Activated naive CD4-positive, alpha-beta T cell treated with anti-CD3 and anti-CD28 coated beads for 36 hours (primary cell): ENCODE measurements at regions not wholly inside any gene's neighbourhood (a gene's known extent, or its start where the extent isn't known, plus 50 kb on each side); places are given as distances from the start of the nearest gene placed in this dataset.

Experiments
- CTCF ChIA-PET: fragments of 350-600 bp; sonication (Branson Sonifier 250); formaldehyde crosslinking; loops from one replicate; lab custom pipeline; 2021; ENCODE audit warnings: antibody characterized with exemption; lab: Charles Lee
- DNase-seq: peaks from one replicate; pipeline ENCODE4 v3.0.0-alpha.2; 2020
- H3K27ac Mint-ChIP-seq: one replicate; pipeline ENCODE4 v1.8.0; 2021; ENCODE audit warnings: mild to moderate bottlenecking, mixed read lengths
- H3K27me3 Mint-ChIP-seq: one replicate; pipeline ENCODE4 v1.8.0; 2021; ENCODE audit warnings: low read depth, mixed read lengths
- H3K36me3 Mint-ChIP-seq: one replicate; pipeline ENCODE4 v1.8.0; 2021; ENCODE audit warnings: low read depth, mixed read lengths
- H3K4me1 Mint-ChIP-seq: one replicate; pipeline ENCODE4 v1.8.0; 2021; ENCODE audit warnings: low read depth, mixed read lengths
- H3K4me3 Mint-ChIP-seq: one replicate; pipeline ENCODE4 v1.8.0; 2021; ENCODE audit warnings: mild to moderate bottlenecking, moderate library complexity, mixed read lengths
- H3K9me3 Mint-ChIP-seq: one replicate; pipeline ENCODE4 v1.8.0; 2021; ENCODE audit warnings: mixed read lengths
- intact Hi-C: fragments of 100-400 bp; cut with micrococcal nuclease; formaldehyde crosslinking; loops from one replicate; pipeline ENCODE4 v1.15.1; 2023

DNA sequence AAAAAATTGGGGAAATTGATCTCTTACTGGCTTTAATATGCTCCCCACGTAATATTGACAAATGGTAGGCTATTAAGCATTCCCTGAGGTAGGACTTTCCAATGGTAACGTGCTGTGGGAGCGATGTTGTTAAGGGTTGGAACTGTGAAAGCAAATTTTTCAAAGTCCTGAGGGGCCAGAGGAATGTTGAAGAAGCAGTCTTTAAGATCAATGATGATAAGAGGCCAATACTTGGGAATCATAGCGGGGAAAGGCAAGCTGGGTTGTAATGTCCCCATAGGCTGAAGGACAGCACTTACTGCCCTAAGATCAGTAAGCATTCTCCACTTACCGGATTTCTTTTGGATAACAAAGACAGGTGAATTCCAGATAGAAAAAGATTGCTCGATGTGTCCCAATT, 69.6 kb upstream of the ARL4D start:
- Mint-ChIP-seq H3K9me3 (no peaks in the 10 kb centered on the region), H3K36me3 (no peaks in the 10 kb centered on the region), H3K27ac (no peak overlapping the region), H3K27me3 (peaks cover 27% of the 10 kb centered on the region), H3K4me3 (no peak overlapping the region), H3K4me1 (peaks cover 18% of the 10 kb centered on the region)
- no peak for DNase-seq
- intact Hi-C loops, result no loop called here
- CTCF ChIA-PET, result interaction anchor here (2.2 kb wide), 1 partner anchor 10 kb away, joined by 10 read pairs; no protein-coding TSS in a partner anchor

DNA sequence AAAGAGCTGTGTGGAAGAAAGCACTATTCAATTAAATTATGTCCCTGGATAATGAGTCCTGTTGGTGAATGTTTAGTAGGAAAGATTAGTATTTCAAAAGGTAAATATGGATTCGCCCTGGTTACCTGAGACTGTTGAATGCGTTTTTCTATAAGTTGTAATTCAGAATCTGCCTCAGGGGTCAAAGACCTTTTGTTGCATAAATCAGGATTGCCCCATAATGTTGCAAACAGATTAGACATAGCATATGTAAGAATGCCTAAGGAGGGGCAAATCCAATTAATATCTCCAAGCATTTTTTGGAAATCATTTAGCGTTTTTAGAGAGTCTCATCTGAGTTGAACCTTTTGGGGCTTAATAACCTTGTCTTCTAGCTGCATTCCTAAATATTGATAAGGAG, 70.1 kb upstream of the ARL4D start:
- Mint-ChIP-seq H3K27ac (no peak overlapping the region), H3K4me1 (peaks cover 13% of the 10 kb centered on the region), H3K27me3 (peaks cover 27% of the 10 kb centered on the region), H3K36me3 (no peaks in the 10 kb centered on the region), H3K4me3 (no peak overlapping the region), H3K9me3 (no peaks in the 10 kb centered on the region)
- CTCF ChIA-PET, result interaction anchor here (1.3 to 2.2 kb wide), 2 partner anchors 9 to 11 kb away, joined by 4 to 10 read pairs; no protein-coding TSS in a partner anchor
- intact Hi-C loops, result no loop called here
- no peak for DNase-seq

DNA sequence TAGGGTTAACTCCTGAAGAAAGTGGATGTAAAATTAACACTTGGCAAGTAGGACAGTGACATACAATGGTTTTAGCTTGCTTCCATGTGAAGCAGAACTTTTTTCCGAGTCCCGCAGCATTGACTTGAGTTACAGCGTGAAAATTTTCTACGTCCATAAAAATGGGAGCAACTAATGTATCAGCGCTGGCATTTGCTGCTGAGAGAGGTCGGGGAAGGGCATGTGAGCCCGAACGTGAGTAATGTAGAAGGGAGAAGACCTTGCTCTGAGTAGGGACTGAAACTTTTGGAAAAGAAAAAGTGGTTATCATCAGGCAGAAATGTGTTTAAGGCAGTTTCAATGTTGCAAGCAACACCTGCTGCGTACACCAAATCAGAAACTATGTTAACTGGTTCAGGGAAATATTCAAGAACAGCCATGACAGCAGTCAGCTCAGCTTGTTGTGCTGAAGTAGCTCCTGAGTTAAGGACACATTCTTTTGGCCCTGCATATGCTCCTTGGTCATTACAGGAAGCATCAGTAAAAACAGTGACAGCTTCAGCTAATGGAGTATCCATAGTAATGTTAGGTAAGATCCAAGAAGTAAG, 70.9 kb upstream of the ARL4D start:
- no peaks in the 10 kb centered on the region for H3K9me3 Mint-ChIP-seq
- peaks cover 27% of the 10 kb centered on the region for H3K27me3 Mint-ChIP-seq
- CTCF ChIA-PET, result interaction anchor here (1.3 to 2.2 kb wide), 2 partner anchors 9 to 12 kb away, joined by 4 to 10 read pairs; no protein-coding TSS in a partner anchor
- H3K4me3 Mint-ChIP-seq, result no peak overlapping the region
- intact Hi-C loops, result no loop called here
- DNase-seq, result no peak
- H3K27ac Mint-ChIP-seq, result no peak overlapping the region
- H3K36me3 Mint-ChIP-seq, result no peaks in the 10 kb centered on the region
- H3K4me1 Mint-ChIP-seq, result peaks cover 10% of the 10 kb centered on the region

DNA sequence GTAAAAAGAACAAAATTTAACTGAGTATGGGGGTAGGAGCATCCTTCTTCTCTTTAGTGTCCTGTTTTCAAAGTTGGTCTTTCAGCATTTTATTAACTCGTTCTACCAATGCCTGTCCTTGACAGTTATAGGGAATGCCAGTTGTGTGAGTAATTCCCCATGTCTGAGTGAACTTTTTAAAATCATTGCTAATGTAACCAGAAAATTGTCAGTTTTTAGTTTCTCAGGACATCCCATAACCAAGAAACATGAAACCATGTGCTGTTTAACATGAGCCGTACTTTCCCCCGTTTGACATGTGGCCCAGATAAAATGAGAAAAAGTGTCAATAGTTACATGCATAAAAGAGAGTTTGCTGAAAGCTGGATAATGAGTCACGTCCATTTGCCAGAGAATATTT, 71.4 kb upstream of the ARL4D start:
- Mint-ChIP-seq H3K9me3 (no peaks in the 10 kb centered on the region), H3K4me1 (peaks cover 10% of the 10 kb centered on the region), H3K4me3 (no peak overlapping the region), H3K27me3 (peaks cover 27% of the 10 kb centered on the region), H3K36me3 (no peaks in the 10 kb centered on the region), H3K27ac (no peak overlapping the region)
- DNase-seq, result no peak
- CTCF ChIA-PET, result interaction anchor here (1.3 to 2.2 kb wide), 2 partner anchors 10 to 12 kb away, joined by 4 to 10 read pairs; no protein-coding TSS in a partner anchor
- intact Hi-C loops, result no loop called here

DNA sequence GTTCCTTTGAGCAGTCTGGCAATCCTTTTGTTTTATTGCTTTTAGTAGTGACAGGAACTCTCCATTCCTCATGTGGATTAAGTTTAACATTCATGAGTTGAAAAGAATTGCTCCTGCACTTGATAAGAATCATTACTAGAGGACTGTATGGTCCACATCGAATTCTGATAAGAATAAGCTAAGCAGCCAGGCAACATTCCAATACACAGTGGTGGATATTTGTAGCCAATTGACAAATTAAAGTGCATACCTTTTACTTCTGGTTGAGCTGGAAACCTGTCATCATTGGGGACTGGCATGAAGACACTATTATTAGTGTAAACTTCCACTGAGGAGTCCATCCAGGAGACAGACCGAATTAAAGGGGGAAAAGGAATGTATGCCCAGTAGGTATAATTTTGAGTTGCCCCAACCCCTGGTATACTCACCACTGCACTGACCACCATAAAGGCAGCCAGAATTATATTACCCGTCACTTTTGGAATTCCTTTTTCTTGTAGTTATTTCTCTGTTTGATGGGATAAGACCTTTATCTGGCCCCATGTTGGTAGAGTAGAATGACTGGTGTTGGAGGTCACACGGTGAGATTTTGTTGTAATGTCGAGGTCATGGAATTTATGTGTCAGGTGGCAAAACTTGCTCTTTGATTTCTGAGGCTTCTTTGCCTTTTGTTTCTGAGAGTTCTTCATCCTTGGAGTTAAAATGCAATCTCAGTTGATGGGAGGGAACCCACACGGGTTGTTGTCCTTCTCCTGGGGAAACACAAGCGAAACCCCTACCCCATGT, 72.1 kb upstream of the ARL4D start:
- DNase-seq, result no peak
- CTCF ChIA-PET, result interaction anchor here (1.2 kb wide), 1 partner anchor 12 kb away, joined by 8 read pairs; no protein-coding TSS in a partner anchor
- H3K36me3 Mint-ChIP-seq, result no peaks in the 10 kb centered on the region
- peaks cover 10% of the 10 kb centered on the region for H3K4me1 Mint-ChIP-seq
- H3K27me3 Mint-ChIP-seq, result peaks cover 27% of the 10 kb centered on the region
- H3K27ac Mint-ChIP-seq, result no peak overlapping the region
- intact Hi-C loops, result no loop called here
- no peak overlapping the region for H3K4me3 Mint-ChIP-seq
- no peaks in the 10 kb centered on the region for H3K9me3 Mint-ChIP-seq

DNA sequence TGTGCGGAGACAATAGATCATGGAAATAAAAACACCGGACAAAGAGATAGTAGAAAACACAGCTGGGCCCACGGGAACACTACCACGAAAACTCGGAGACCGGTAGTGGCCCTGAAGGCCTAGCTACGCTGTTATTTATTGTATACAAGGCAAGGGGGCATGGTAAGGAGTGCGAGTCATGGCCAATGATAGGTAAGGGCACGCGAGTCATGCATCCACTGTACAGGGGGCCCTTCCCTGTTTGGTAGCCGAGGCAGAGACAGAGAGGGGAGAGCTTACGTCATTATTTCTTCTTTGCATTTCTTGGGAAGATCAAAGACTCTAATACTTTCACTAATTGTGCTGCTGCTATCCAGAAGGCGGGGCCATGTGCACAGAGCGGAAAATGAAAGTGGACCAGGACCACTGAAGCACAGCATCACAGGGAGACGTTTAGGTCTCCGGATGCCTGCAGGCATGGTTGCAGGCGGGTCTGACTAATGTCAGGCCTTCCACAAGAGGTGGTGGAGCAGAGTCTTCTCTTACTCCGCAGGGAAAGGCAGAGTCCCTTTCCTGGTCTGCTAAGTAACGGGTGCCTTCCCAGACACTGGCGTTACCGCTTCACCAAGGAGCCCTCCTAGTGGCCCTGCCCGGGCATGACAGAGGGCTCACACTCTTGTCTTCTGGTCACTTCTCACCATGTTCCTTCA, 74.4 kb upstream of the ARL4D start:
- peaks cover 10% of the 10 kb centered on the region for H3K4me1 Mint-ChIP-seq
- H3K9me3 Mint-ChIP-seq, result peaks cover 4% of the 10 kb centered on the region
- intact Hi-C loops, result no loop called here
- DNase-seq, result no peak
- CTCF ChIA-PET, result interaction anchor here (1.8 kb wide), 1 partner anchor 10 kb away, joined by 9 read pairs; no protein-coding TSS in a partner anchor
- H3K27me3 Mint-ChIP-seq, result peaks cover 27% of the 10 kb centered on the region
- H3K4me3 Mint-ChIP-seq, result no peak overlapping the region
- H3K36me3 Mint-ChIP-seq, result peaks cover 4% of the 10 kb centered on the region
- H3K27ac Mint-ChIP-seq, result no peak overlapping the region

DNA sequence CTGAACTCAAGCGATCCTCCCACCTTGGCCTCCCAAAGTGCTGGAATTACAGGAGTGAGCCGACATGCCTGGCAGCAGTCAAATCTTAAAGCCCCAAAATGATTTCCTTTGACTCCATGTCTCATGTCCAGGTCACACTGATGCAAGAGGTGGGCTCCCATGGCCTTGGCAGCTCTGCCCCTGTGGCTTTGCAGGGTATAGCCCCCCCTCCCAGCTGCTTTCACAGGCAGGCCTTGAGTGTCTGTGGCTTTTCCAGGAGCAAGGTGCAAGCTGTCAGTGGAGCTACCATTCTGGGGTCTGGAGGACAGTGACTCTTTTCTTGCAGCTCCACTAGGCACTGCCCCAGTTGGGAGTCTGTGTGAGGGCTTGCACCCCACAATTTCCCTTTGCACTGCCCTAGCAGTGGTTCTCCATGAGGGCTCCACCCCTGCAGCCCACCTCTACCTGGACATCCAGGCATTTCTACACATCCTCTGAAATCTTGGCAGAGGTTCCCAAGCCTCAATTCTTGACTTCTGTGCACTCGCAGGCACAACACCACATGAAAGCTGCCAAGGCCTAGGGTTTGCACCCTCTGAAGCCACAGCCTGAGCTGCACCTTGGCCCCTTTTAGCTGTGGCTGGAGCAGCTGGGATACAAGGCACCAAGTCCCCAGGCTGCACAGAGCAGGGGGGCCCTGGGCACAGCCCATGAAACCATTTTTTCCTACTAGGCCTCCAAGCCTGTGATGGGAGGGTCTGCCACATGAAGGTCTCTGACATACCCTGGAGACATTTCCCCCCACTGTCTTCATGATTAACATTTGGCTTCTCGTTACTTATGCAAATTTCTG, 79.3 kb upstream of the ARL4D start:
- DNase-seq, result no peak
- peaks cover 6% of the 10 kb centered on the region for H3K36me3 Mint-ChIP-seq
- no peaks in the 10 kb centered on the region for H3K27me3 Mint-ChIP-seq
- intact Hi-C loops, result no loop called here
- H3K9me3 Mint-ChIP-seq, result peaks cover 13% of the 10 kb centered on the region
- H3K4me1 Mint-ChIP-seq, result peaks cover 14% of the 10 kb centered on the region
- H3K27ac Mint-ChIP-seq, result no peak overlapping the region
- CTCF ChIA-PET, result no interaction called here
- H3K4me3 Mint-ChIP-seq, result no peak overlapping the region

DNA sequence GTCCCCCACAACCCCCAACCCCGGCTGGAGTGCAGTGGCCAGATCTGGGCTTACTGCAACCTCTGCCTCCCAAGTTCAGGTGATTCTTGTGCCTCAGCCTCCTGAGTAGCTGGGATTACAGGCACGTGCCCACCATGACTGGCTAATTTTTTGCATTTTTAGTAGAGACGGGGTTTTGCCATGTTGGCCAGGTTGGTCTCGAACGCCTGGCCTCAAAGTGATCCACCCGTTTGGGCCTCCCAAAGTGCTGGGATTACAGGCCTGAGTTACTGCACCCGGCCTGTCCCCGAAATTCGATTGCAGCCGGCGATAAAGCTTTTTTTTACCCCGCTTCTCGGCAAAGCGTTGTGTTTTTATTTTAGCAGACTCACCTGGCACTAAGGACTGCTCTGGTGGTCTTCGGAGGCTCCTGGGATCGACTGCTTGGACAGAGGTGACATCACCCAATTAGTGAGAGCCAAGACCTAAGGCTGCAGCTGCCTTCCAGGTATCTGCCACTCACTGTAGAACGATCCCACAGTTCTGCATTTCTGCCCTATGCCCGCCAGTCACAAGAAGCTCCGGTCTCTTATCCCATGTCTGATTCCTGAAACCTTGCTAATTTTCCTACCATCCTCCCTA, 82.2 kb upstream of the ARL4D start:
- CTCF ChIA-PET, result interaction anchor here (0.6 kb wide), 1 partner anchor 104 kb away, joined by 3 read pairs; no protein-coding TSS in a partner anchor
- peak; percentile 25 for DNase-seq
- no peak overlapping the region for H3K4me3 Mint-ChIP-seq
- peaks cover 18% of the 10 kb centered on the region for H3K4me1 Mint-ChIP-seq
- peak overlapping the region; percentile 31 for H3K27ac Mint-ChIP-seq
- peaks cover 13% of the 10 kb centered on the region for H3K9me3 Mint-ChIP-seq
- H3K36me3 Mint-ChIP-seq, result peaks cover 6% of the 10 kb centered on the region
- intact Hi-C loops, result no loop called here
- H3K27me3 Mint-ChIP-seq, result no peaks in the 10 kb centered on the region

DNA sequence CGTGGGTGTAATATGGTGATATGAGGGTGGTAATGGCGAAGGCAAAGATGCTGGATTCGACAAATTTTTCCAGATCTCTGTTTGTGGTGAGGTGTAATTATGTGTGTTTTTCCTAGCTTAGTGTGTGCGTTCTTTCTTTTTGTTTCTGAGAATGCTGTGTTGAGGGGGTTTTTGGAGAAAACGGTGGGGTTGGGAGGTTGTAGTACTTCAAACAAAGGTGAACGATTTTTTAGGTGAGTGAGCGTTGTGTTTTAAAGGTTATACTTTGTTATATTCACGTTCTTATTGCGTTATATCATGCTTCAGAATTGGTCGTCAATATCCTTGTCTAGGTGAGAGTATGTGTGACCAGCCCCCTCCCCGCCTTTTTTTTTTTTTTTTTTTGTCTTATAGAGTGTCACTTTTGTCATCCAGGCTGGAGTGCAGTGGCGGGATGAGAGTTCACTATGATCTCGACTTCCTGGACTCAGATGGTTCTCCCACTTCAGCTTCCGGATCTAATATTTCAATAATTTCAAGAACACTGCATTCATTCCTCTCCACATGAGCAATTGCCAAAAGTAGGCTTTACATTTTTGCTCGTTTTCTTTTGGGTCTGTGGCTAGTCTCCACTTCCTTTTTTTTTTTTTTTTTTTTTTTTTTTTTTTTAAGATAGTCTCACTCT, 82.2 kb upstream of the RNU2-1 start:
- no peak overlapping the region for H3K4me3 Mint-ChIP-seq
- intact Hi-C loops, result loop anchor here (1.0 kb wide), 4 partner anchors 105 to 292 kb away; partner anchors contain the start of genes BRCA1 and TMEM106A
- CTCF ChIA-PET, result interaction anchor here (0.6 to 1.2 kb wide), 3 partner anchors 103 to 309 kb away, joined by 3 to 5 read pairs (median 3); partner anchors contain the start of genes DHX8 and IFI35

DNA sequence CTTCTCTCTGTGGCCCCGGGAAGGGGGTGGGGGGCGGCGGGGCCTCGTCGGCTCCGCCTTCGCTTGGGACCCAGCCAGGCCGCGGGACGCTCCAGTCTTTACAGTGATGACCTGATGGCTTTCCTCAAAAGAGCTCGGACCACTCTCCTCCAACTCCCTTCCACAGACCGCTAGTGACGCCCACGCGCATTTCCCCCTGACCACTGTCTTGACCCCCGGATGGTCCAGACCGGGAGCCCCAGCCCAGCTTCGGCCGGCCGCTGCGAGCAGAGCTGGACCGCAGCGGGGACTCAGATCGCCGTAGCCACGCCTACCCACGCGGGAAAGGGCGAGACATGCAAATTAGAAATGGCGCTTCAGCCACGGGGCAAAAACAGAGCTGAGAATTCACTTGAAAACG, 81.6 kb upstream of the RNU2-1 start:
- no peak for DNase-seq
- Mint-ChIP-seq H3K27me3 (no peaks in the 10 kb centered on the region), H3K4me1 (peaks cover 20% of the 10 kb centered on the region), H3K4me3 (no peak overlapping the region), H3K36me3 (peaks cover 6% of the 10 kb centered on the region), H3K9me3 (peaks cover 13% of the 10 kb centered on the region), H3K27ac (no peak overlapping the region)
- CTCF ChIA-PET, result interaction anchor here (0.9 to 1.2 kb wide), 2 partner anchors 169 to 308 kb away, joined by 3 to 5 read pairs; partner anchors contain the start of genes DHX8 and IFI35
- intact Hi-C loops, result loop anchor here (1.0 kb wide), 4 partner anchors 104 to 291 kb away; partner anchors contain the start of genes BRCA1 and TMEM106A

More for the DNA sequence above, 82.2 kb upstream of the RNU2-1 start:
- no peak for DNase-seq
- Mint-ChIP-seq H3K4me1 (peaks cover 18% of the 10 kb centered on the region), H3K36me3 (peaks cover 6% of the 10 kb centered on the region), H3K9me3 (peaks cover 13% of the 10 kb centered on the region), H3K27me3 (no peaks in the 10 kb centered on the region), H3K27ac (no peak overlapping the region)
